Kidney (tissue), 13 donors: ENCODE measurements at regions not wholly inside any gene's neighbourhood (a gene's known extent, or its start where the extent isn't known, plus 50 kb on each side); places are given as distances from the start of the nearest gene placed in this dataset.

Experiments used
- DNase-seq, 5 donors: peaks; one replicate each; pipeline ENCODE4 v3.0.0-alpha.2; 2013 to 2020
- FAIRE-seq: peaks from 2 replicates; lab custom pipeline; 2012; peaks lifted over from hg19 to GRCh38; lab: Jason Lieb, UNC
- H3K27ac ChIP-seq, 2 donors: one replicate each; pipeline ENCODE4 v1.7.0; 2013; ENCODE audit warnings: low read depth in 2 of 2, low read length in 2 of 2, inconsistent platforms in 1 of 2
- H3K27me3 ChIP-seq: one replicate; pipeline ENCODE4 v1.7.1; 2013; ENCODE audit warnings: low read length, inconsistent platforms; ENCODE audit not compliant: control insufficient read depth, insufficient read depth
- H3K36me3 ChIP-seq, 3 donors: one replicate each; pipeline versions ENCODE4 v1.7.0 to v1.7.1; 2013; ENCODE audit warnings: low read length in 3 of 3, control low read depth in 1 of 3, inconsistent platforms in 1 of 3; ENCODE audit not compliant: insufficient read depth in 3 of 3, control insufficient read depth in 2 of 3
- H3K4me1 ChIP-seq, 3 donors: one replicate each; pipeline versions ENCODE4 v1.7.0 to v1.7.1; 2013; ENCODE audit warnings: low read length in 3 of 3, inconsistent platforms in 1 of 3, low read depth in 1 of 3; ENCODE audit not compliant: control insufficient read depth in 2 of 3, insufficient read depth in 2 of 3
- H3K4me3 ChIP-seq, 3 donors: one replicate each; pipeline versions ENCODE4 v1.7.0 to v1.8.1; 2013; ENCODE audit warnings: low read length in 3 of 3, control low read depth in 1 of 3, inconsistent platforms in 1 of 3
- H3K9ac ChIP-seq, 3 donors: one replicate each; pipeline versions ENCODE4 v1.7.0 to v1.7.1; 2013; ENCODE audit warnings: low read length in 3 of 3, control low read depth in 1 of 3, inconsistent platforms in 1 of 3
- H3K9me3 ChIP-seq, 3 donors: one replicate each; pipeline versions ENCODE4 v1.7.0 to v1.7.1; 2013; ENCODE audit warnings: low read length in 3 of 3, control low read depth in 1 of 3, inconsistent platforms in 1 of 3; ENCODE audit not compliant: control insufficient read depth in 2 of 3, insufficient read depth in 1 of 3
- CTCF ChIP-seq: IDR thresholded peaks from 3 replicates; pipeline ENCODE4 v1.5.1; 2012; ENCODE audit warnings: mild to moderate bottlenecking, moderate library complexity, borderline replicate concordance; ENCODE audit not compliant: insufficient read depth; ENCODE audit errors: extremely low read depth
- intact Hi-C: fragments of 100-400 bp; cut with DNase I; formaldehyde crosslinking; loops from one replicate; pipeline ENCODE4 v1.11.1; 2022
- donor health status: control.
- donor health status: control.
- donor health status: control.
- donor health status: control.
- donor health status: control.
- donor health status: DM: yes; HTN: yes; CAD: no.
- donor health status: Normal renal cell carcinoma (clear cell type).

GRCh38 chr3:9308298-9308990 is 54.4 kb upstream of the THUMPD3 start:
- FAIRE-seq (no peak), DNase-seq (no peak)
- Histone ChIP-seq H3K27ac (no peak overlapping the region), H3K36me3 (no peaks in the 10 kb centered on the region), H3K9ac (no peak overlapping the region), H3K27me3 (no peaks in the 10 kb centered on the region), H3K4me1 (no peaks in the 10 kb centered on the region), H3K4me3 (no peak overlapping the region), H3K9me3 (no peaks in the 10 kb centered on the region)
- TF ChIP-seq CTCF, result no peak
- intact Hi-C loops, result no loop called here

DNA sequence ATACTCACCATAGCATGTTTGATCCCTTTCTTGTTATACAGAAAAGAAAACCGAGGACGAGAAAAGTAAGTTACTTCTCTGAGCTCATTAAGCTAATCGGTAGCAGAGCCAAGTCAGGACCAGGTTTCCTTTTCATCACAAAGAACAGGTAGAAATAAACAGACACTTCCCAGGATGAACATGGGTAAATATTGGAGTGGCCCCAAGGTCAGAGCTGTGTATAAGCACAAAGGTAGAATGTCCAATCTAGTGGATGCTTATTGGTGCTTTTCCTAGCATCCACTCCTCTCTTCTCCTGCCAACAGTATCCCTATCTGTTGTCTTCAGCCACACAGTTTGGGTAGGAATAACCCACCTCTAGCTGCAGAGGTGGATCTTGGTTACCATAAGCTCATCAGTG is 52.8 kb upstream of the THUMPD3 start:
- no peak for FAIRE-seq

DNA sequence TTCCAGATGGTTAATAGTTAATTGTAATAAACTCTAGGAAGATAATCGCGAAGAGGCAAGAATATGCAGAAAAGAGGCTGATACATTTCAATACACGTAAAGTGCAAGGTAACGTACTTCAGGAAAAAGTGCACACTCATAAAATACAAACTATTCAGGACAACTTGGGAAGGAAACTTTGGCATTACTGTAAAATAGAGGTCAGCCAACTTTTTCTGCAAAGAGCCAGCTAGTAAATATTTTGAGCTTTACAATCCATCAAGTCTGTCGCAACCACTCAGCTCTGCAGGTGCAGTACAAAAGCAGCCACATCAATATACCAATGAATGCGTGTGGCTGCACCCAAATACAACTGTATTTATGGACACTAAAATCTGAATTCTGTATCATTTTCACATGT is 51.6 kb upstream of the THUMPD3 start:
- intact Hi-C loops, result no loop called here
- no peak overlapping the region for H3K9ac ChIP-seq
- no peaks in the 10 kb centered on the region for H3K9me3 ChIP-seq
- H3K4me3 ChIP-seq, result no peak overlapping the region
- no peak for DNase-seq
- H3K27me3 ChIP-seq, result no peaks in the 10 kb centered on the region
- no peaks in the 10 kb centered on the region for H3K4me1 ChIP-seq
- no peak for TF ChIP-seq CTCF
- H3K36me3 ChIP-seq, result no peaks in the 10 kb centered on the region
- H3K27ac ChIP-seq, result no peak overlapping the region
- FAIRE-seq, result no peak

More for the DNA sequence above, 52.8 kb upstream of the THUMPD3 start:
- H3K9ac ChIP-seq, result no peak overlapping the region
- no peak for TF ChIP-seq CTCF
- H3K4me3 ChIP-seq, result no peak overlapping the region
- intact Hi-C loops, result no loop called here
- H3K27me3 ChIP-seq, result no peaks in the 10 kb centered on the region
- H3K4me1 ChIP-seq, result no peaks in the 10 kb centered on the region
- H3K27ac ChIP-seq, result no peak overlapping the region
- no peaks in the 10 kb centered on the region for H3K9me3 ChIP-seq
- H3K36me3 ChIP-seq, result no peaks in the 10 kb centered on the region
- DNase-seq, result no peak
